SK-N-MC (cell line): ENCODE measurements at regions not wholly inside any gene's neighbourhood (a gene's known extent, or its start where the extent isn't known, plus 50 kb on each side); places are given as distances from the start of the nearest gene placed in this dataset.
"Not testable (repeated sequence)": the region's sequence is repeated elsewhere in the genome, so short reads cannot be mapped to it uniquely, and the experiment has no call there.

ENCODE experiments used
- DNase-seq: peaks from one replicate; pipeline ENCODE4 v3.0.0-alpha.2; 2011; ENCODE audit warnings: low read depth, low spot score
- H3K27ac ChIP-seq: fragments of 200-600 bp; sonication (generic); 2 replicates; pipeline ENCODE4 v1.5.1; 2016; ENCODE audit warnings: mixed run types
- H3K36me3 ChIP-seq: fragments of 200-600 bp; sonication (generic); 2 replicates; pipeline ENCODE4 v1.6.1; 2017; ENCODE audit warnings: antibody characterized with exemption, low read length, mixed read lengths; ENCODE audit not compliant: insufficient read depth
- H3K4me3 ChIP-seq: fragments of 200-600 bp; sonication (generic); 2 replicates; pipeline ENCODE4 v1.5.1; 2016
- H3K9ac ChIP-seq: fragments of 200-600 bp; sonication (generic); 2 replicates; pipeline ENCODE4 v1.8.0; 2017; ENCODE audit warnings: mixed run types, mixed read lengths; ENCODE audit not compliant: insufficient read length
- H3K9me3 ChIP-seq: fragments of 200-600 bp; sonication (generic); 2 replicates; pipeline ENCODE4 v1.6.1; 2017; ENCODE audit warnings: low read depth, mild to moderate bottlenecking, antibody characterized with exemption, low read length, moderate library complexity, mixed read lengths
- EZH2 ChIP-seq: fragments of 200-600 bp; sonication (generic); IDR thresholded peaks from one replicate; pipeline ENCODE4 v1.6.1; 2017; ENCODE audit warnings: antibody characterized with exemption
- FOXP2 ChIP-seq: optimal IDR thresholded peaks from 2 replicates; pipeline ENCODE3; 2011; ENCODE audit warnings: mild to moderate bottlenecking, moderate library complexity; ENCODE audit not compliant: insufficient read depth; ENCODE audit errors: extremely low read length, control extremely low read depth
- POLR2AphosphoS5 ChIP-seq: IDR thresholded peaks from 2 replicates; pipeline ENCODE4 v1.6.1; 2012; ENCODE audit warnings: mild to moderate bottlenecking, low read depth, low read length, borderline replicate concordance

DNA sequence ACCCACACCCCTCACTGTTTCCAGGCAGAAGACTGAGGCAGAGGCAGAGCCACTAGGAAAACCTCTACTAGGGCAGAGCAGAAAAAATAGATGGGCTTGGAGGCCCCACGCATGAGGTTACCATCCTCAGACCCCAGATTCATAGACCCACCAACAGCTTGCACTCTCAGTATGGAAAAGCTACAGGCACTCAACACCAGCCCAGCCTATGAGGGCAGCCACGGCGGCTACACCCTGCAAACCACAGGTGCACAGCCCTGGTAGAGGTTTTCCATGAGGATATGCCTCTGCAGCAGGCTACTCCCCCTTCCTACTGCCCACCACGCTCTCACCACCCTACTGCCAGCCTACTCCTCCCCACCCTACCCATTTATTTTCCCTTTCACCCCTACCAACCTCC lies 235.1 kb downstream of the CWH43 start:
- DNase-seq: no peak
- no peak overlapping the region for H3K27ac ChIP-seq
- TF ChIP-seq POLR2AphosphoS5: no peak
- TF ChIP-seq FOXP2: no peak
- no peak for TF ChIP-seq EZH2
- H3K9ac ChIP-seq: no peak overlapping the region
- no peaks in the 10 kb centered on the region for H3K36me3 ChIP-seq
- H3K9me3 ChIP-seq: no peaks in the 10 kb centered on the region
- no peak overlapping the region for H3K4me3 ChIP-seq

GRCh38 chr4:49222810-49223209 lies 236.7 kb downstream of the CWH43 start:
- not testable (repeated sequence) for H3K36me3 ChIP-seq, H3K4me3 ChIP-seq, H3K9ac ChIP-seq, DNase-seq, H3K27ac ChIP-seq, H3K9me3 ChIP-seq

- not testable (repeated sequence) for H3K36me3 ChIP-seq, DNase-seq, H3K4me3 ChIP-seq, H3K9me3 ChIP-seq, H3K9ac ChIP-seq, H3K27ac ChIP-seq
Measured at GRCh38 chr4:49226216-49226866, 240.3 kb downstream of the CWH43 start.

GRCh38 chr4:49227941-49228340 lies 241.9 kb downstream of the CWH43 start:
- not testable (repeated sequence) for H3K9me3 ChIP-seq, H3K36me3 ChIP-seq, H3K9ac ChIP-seq, H3K4me3 ChIP-seq, DNase-seq, H3K27ac ChIP-seq

GRCh38 chr4:49229243-49229642 lies 243.2 kb downstream of the CWH43 start:
- not testable (repeated sequence) for H3K9me3 ChIP-seq, H3K4me3 ChIP-seq, H3K36me3 ChIP-seq, H3K27ac ChIP-seq, H3K9ac ChIP-seq, DNase-seq

GRCh38 chr4:49229713-49230112 lies 243.6 kb downstream of the CWH43 start:
- DNase-seq, H3K9me3 ChIP-seq, H3K4me3 ChIP-seq, H3K36me3 ChIP-seq, H3K9ac ChIP-seq, H3K27ac ChIP-seq: not testable (repeated sequence)

DNA sequence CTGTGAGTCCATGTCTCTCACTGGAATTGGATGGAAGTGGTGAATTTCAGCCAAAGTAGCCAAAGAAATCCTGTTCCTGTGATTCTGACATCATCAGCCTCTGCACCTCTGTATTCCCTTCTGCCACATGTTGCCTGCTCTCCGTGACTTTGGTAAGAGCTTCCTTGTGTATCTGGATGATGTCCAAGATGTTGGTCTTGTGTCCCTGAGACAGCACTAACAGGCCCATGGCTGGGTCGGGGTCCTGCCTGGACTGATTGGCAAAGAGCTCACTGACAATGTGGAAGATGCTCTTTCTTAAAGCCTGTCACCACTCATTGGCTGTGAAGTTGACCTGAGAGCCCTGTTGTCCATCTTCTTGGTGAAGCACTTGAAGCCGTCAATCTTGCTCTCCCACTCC lies 247.3 kb downstream of the CWH43 start:
- not testable (repeated sequence) for H3K9me3 ChIP-seq, H3K9ac ChIP-seq, H3K4me3 ChIP-seq, H3K36me3 ChIP-seq, H3K27ac ChIP-seq, DNase-seq

- H3K4me3 ChIP-seq, H3K9ac ChIP-seq, H3K36me3 ChIP-seq, H3K27ac ChIP-seq, H3K9me3 ChIP-seq, DNase-seq: not testable (repeated sequence)
Measured at GRCh38 chr4:49233749-49234148, 247.7 kb downstream of the CWH43 start.

DNA sequence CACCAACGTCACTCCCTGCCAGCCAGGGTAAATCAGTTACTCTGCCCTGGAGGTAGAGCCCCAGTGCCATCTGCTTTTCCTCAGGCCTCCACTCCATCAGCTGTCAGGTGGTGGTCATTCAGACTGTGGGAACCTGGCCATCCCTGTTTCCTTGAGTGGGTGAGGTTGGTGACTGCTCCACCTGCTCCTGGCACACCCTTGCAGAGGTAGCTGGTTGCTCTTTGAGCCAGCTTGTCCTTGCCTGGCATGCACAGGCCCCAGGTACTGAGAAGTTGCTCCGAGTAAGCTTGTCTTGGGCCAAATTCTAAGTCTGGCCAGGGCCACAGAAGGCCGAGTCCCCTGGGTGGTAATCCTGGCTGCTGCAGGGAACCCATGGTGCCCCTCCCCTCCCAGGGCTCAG lies 248.3 kb downstream of the CWH43 start:
- not testable (repeated sequence) for H3K27ac ChIP-seq, DNase-seq, H3K4me3 ChIP-seq, H3K36me3 ChIP-seq, H3K9ac ChIP-seq, H3K9me3 ChIP-seq

DNA sequence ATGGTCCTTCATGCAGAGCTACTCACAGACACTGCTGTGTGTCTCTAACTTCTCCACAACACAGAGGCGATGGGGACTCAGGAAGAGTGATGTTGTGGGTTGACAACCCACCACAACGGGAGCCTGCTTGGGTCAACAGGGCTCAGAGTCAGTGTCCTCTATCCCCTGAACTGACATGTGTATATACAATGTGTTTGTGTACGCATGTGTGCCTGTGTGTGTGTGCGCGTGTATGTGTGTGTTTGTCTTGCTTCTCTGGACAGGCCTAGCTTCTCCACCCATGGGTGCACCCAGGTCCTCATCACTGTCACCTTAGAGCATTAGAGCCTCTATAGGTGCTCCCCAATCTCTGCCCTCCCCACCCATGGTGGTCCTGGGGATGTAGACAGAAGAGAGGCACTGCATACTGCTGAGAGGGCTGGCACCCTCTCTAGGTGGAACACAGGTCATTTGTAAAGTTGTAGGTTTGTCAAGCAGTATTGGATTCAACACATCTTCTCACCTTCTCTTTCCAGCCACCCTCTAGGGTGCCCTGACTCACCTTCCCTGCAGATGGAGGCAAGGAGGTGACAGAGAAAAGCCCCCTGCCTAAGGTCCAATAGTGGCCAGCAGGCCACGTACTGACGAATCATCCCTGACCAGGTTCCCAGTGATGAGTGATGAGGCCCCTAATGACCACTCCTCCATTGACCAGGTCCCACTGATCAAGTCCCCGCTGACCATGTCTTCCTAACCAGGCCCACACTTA lies 249.5 kb downstream of the CWH43 start:
- not testable (repeated sequence) for DNase-seq, H3K4me3 ChIP-seq, H3K36me3 ChIP-seq

DNA sequence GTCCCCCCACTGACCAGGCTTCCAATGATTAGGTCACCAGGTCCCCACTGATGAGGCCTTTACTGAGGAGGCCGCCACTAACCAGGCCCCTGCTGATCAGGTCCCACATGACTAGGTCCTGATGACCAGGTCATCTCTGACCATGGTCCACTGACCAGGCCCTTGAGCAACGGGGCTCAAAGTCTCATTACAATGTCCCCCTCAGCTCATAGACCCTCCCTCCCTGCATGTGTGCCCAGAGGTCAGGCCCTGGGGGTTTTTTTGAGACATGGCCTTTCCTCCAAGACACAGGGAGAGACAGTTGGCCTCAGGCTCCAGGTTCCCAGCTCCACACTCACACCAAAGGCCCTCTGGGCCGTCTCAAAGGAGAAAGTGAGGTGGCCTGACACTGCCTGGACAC lies 250.4 kb downstream of the CWH43 start:
- not testable (repeated sequence) for DNase-seq, H3K27ac ChIP-seq, H3K36me3 ChIP-seq, H3K4me3 ChIP-seq, H3K9me3 ChIP-seq, H3K9ac ChIP-seq

More for the DNA sequence above, 249.5 kb downstream of the CWH43 start:
- not testable (repeated sequence) for H3K9me3 ChIP-seq, H3K9ac ChIP-seq, H3K27ac ChIP-seq

DNA sequence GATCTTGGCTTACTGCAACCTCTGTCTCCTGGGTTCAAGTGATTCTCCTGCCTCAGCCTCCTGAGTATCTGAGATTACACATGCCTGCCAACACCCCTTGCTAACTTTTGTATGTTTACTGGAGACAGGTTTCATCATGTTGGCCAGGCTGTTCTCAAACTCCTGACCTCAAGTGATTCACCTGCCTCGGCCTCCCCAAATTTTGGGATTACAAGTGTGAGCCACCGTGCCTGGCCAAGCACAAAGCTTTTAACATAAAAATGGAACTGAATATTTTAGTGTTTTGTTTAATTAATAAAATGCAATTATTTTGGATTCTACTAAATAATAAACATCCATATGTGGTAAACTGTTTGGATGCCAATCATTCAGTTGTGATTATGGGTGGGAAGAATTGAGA lies 255.2 kb downstream of the CWH43 start:
- DNase-seq, H3K36me3 ChIP-seq, H3K9me3 ChIP-seq, H3K4me3 ChIP-seq, H3K9ac ChIP-seq, H3K27ac ChIP-seq: not testable (repeated sequence)

- H3K4me3 ChIP-seq, H3K27ac ChIP-seq, H3K9me3 ChIP-seq, H3K36me3 ChIP-seq, H3K9ac ChIP-seq, DNase-seq: not testable (repeated sequence)
Measured at GRCh38 chr4:49262786-49263185, 276.7 kb downstream of the CWH43 start.

DNA sequence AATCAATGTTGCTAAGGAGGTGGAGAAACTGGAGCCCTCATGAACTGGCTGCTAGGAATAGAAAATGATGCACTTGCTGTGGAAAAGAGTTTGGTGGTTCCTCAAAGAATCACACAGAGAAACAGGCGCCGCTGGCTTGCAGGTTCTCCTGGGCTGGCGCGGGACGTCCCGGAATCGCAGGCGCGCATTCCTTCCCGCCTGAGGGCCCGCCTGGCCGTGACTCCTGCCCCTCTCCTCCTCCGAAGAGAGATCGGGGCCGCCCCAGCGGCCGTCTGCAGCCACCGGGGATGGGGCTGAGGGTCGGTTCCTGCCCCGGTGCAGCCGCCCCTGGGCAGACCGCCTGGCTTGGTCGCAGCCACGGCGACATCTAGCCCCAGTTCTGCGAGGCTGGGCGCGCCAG lies 284.4 kb downstream of the CWH43 start:
- not testable (repeated sequence) for H3K9ac ChIP-seq, H3K36me3 ChIP-seq, H3K4me3 ChIP-seq, H3K27ac ChIP-seq, DNase-seq, H3K9me3 ChIP-seq
